GM12873 (cell line): ENCODE measurements at regions not wholly inside any gene's neighbourhood (a gene's known extent, or its start where the extent isn't known, plus 50 kb on each side); places are given as distances from the start of the nearest gene placed in this dataset.

Experiments used
- TF ChIP-seq, protein P1 (sequence below): IDR thresholded peaks from 2 replicates; pipeline ENCODE4 v1.5.1; 2012; ENCODE audit warnings: low read depth, mild to moderate bottlenecking, moderate library complexity, low read length, control low read depth; ENCODE audit not compliant: insufficient read depth; ENCODE audit errors: missing control alignments

DNA sequence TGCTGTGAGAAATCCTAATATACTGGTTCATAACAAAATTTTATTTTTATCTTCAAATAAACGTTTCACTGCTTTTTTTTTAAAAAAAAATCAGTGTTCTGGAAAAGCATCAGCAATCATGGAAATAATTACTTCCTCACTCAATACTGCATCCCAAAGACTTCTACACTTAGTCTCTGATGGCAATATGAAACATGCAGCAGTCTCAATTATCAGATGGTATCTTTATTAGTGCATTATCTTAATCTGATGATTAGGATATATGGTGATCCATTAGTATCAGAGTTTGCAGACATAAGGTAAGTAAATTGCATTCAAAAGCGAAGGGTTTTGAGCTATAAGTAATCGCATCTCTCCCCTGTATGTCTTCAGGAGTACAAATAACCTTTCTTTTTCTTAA, 218.3 kb upstream of the EDNRB start:
- TF ChIP-seq, protein P1, sequence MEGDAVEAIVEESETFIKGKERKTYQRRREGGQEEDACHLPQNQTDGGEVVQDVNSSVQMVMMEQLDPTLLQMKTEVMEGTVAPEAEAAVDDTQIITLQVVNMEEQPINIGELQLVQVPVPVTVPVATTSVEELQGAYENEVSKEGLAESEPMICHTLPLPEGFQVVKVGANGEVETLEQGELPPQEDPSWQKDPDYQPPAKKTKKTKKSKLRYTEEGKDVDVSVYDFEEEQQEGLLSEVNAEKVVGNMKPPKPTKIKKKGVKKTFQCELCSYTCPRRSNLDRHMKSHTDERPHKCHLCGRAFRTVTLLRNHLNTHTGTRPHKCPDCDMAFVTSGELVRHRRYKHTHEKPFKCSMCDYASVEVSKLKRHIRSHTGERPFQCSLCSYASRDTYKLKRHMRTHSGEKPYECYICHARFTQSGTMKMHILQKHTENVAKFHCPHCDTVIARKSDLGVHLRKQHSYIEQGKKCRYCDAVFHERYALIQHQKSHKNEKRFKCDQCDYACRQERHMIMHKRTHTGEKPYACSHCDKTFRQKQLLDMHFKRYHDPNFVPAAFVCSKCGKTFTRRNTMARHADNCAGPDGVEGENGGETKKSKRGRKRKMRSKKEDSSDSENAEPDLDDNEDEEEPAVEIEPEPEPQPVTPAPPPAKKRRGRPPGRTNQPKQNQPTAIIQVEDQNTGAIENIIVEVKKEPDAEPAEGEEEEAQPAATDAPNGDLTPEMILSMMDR: no peak

DNA sequence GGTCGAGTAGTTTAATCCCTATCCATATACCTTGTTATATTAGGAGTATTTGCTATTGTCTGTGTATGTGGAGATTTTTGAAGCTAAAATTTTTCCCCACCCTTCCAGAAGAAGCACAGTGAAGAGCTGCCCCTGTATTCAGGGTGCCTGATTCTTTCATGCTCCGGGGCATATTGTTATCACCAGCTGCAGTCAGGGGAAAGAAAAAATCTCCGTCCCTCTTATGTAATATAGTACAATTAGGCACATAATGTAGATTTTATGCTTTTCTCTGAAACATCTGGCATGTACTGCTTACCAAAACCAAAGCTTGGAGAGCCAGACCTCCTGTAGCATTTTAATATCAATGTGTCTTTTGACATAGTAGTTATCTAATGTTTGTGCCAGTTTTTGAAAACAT, 214.9 kb upstream of the EDNRB start:
- TF ChIP-seq, protein P1: no peak

DNA sequence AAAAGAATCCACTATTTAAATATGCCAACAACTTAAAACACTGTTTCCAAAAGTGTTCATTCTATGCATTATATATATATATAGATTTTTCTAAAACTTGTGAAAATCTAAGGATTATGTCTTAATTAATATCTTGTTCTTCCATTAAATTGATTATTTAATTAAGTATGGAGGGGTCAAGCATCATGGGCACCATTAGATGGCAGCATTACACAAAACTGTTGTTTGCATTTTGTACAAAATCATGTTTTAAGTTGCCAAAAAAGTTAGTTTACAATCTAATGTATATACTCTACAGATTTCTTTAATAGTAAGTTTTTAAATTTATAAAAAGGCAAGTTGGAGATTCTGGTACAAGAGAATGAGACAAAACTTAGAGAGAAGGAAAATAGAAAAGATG, 213.2 kb upstream of the EDNRB start:
- TF ChIP-seq, protein P1: peak; percentile 7

DNA sequence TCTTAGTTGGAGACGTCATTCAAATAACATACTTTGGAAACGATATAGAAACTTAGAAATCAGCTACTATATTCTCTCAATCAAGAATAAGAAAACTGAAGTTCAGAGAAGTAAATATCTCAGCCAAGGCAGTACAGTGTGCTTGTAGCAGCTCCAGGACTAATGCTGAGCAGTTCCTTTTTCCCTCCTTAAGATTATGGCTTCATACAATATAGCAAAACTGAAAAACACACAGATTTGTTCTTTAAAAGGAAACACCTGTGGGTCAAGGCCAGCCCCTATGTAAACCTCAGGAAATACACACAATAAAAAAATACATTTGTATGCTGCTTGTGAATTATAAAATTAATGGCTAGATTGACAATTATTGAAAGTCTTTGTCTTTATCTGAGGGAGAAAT, 212.7 kb upstream of the EDNRB start:
- TF ChIP-seq, protein P1: no peak

DNA sequence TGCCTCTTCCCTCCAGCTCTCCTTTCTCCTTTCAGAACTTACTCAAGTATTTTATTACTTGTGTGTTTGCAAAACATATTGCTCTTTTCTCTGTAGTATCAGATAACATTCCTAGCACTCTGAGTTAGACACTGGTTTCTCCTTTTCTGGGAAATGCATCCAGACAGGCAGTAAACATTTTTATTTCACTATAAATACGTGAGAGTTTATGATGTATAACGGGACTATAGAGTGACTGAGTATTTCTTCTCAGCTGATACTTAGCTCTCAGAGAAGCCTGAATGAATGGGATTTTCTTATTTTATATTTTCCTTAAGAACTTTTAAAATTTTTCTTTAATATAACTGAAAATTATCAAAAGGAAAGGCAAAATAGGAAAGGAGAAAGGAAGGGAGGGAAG, 211.2 kb upstream of the EDNRB start:
- TF ChIP-seq, protein P1: no peak

DNA sequence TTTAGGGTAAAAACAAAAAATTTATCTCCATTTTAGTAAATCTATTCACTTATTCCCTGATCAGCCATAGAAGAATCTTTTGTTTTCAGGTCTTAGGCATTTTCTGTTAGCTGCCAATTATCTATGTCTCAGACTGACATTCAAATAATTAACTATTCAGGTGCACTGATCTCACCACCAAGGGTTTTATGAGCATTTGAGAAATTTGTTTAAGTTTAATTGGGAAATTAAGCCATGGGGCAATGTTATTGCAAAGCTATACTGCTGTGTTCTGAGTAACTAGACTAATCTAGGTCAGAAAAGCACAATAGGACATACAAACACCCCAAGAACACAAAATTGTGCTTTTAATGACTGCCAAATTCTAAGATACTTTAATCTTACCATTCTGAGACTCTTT, 210.7 kb upstream of the EDNRB start:
- TF ChIP-seq, protein P1: no peak

DNA sequence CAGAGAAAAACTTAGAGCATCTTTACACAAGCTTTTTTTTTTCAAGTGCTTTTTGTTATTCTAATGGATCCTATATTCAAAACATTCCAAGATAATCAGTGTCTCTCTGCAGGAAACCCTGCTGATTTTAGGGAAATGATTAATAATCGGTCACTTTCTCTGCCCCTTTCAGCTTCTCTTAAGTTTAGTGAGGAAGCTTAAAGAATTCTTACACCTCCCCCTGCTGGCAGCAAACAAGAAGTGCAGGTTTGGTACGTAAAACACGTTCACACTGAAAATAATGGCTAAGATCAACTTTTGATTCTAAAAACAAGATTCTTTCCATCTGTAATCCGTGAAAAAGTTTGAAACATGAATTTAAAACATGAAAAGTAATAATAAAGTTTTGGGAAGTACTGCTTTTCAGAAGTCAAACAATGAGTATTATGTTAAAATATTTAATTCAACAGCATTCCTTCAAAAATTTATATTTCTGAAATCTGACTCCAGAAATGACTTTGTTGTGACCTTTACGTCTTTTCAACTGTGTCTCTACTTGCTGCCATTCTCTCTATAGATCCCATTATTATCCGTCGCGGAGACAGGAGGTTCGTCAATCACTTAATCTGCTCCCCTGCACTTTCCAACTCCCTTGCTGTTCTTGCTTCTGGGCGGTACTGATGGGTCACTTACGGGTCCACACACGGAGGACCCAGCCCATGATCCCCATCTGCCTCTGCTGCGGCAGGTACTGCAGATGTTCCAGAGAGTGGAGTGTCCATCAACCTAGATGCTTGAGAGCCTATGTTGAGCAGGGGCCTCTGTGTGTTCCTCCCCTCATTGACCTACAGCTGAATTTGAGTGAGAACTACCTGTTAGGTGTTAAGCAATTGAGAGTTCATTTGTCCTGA, 203.1 kb upstream of the EDNRB start:
- TF ChIP-seq, protein P1: peak; percentile 72
